NCI-H2107 treated with DMSO at 0.1 percent for 48 hours (cell line): ENCODE measurements at regions not wholly inside any gene's neighbourhood (a gene's known extent, or its start where the extent isn't known, plus 50 kb on each side); places are given as distances from the start of the nearest gene placed in this dataset.

ENCODE experiments used
- DNase-seq: peaks from one replicate; lab custom pipeline; 2025; ENCODE audit not compliant: unreplicated experiment; lab: John Stamatoyannopoulos, UW

DNA sequence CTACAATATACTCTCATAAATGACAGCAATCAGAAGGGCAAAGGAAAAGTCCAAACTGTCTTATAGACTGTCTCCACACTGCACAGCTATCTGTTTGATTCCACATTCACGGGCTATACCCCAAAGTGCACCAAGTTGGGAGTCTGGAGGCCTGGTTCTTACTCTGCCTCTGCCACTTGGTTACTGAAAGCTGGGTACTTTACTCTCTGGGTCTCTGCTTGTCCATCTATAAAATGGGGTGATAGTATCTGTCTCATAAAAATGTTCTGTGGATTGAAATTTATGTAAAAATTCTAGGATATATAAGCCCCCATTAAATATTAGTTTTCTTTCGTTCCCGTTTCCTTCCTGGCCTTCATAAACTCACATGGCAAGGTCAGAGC, 86.5 kb downstream of the CD164 start:
- no peak for DNase-seq

DNA sequence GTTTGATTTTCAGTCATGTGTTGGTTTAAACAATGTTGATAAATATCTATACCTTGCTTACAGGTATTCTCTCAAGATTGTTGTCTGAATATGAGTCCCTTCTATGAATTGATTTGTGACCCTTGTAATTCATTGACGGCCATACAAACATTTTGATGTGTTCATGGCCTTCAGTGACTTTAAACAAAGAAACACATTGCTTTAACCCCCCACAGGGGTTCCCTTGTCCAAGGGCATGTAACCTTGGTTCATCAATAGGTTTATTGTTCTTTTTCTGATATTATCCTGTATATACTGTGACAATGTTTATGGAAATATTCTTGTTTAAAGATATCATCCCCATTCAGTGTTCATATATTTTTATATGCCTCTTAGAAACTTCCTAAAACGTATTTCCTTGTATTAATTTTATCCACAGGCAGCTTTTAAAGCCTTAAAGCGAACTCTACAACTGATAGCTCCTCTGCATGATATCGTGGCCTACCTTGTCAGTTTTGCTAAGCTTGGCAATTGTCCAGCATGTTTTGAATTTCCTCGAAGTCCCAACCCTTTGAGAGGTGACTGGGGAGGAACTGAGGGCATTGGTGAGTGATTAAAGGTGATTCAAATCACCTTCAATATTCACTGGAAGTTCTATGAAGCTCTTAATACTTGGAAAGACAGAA, 87.0 kb downstream of the CD164 start:
- DNase-seq: no peak

DNA sequence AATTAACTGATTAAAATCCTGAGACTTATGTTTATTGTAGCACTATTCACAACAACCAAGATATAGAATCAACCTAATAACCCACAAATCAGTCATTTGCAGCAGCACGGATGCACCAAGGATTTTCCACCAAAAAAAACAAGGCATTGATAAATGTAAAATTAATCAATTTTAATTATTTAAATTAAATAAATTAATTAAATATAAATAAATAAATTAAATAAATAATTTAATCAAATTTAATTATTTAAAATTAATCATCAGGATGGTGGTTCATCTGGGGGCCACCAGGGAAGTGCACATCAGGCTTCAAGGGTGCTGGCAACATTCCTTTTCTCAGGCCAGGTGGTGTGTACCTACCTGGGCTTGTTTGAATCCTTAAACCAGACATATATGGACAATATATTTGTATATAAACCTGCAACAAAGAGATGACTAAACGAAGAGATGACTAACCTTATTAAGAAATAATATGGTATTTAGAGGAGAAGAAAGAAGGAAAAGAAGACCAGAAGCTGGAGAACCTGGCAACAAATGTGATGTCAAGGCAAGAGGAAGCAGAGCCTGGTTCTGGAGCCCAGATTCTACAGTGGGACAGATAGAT, 89.2 kb downstream of the CD164 start:
- DNase-seq: no peak

DNA sequence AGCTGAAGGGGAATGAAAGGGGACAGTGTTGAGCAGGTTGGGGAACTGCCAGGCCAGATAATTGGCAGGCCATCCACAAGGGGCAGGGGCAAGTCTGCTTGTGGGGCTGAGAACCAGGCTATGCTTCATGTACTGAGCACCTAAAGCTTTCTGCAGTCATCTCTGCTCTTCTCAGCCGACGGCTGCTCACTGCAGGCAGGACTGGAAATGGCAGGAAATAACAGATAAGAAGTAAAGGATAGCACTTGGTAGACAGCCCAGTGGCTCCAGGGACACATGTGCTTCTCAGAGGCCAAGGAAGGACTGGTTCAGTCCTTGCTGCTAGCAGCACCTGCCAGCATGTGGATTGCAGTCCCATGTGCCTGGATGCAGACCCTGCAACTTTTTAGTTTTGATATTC, 89.8 kb downstream of the CD164 start:
- DNase-seq: no peak

DNA sequence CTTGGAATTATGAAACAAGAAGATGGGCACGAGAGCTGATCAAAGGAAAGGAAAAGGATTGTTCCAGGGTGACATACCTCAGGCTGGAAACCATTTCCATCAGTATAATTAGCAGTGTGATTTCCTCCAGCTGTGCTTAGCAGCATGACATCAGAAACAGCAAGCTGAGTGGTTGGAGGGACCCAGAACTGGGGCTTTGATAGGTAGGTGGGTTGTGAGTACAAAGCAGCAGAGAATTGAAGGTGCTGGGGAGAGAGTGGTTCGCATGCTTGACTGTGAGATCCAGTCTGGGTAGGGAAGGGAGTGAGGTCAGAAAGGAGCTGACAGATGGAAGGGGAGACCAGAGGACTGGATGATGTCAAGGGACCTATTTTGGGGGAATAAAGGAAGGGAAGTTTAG, 90.4 kb downstream of the CD164 start:
- no peak for DNase-seq

DNA sequence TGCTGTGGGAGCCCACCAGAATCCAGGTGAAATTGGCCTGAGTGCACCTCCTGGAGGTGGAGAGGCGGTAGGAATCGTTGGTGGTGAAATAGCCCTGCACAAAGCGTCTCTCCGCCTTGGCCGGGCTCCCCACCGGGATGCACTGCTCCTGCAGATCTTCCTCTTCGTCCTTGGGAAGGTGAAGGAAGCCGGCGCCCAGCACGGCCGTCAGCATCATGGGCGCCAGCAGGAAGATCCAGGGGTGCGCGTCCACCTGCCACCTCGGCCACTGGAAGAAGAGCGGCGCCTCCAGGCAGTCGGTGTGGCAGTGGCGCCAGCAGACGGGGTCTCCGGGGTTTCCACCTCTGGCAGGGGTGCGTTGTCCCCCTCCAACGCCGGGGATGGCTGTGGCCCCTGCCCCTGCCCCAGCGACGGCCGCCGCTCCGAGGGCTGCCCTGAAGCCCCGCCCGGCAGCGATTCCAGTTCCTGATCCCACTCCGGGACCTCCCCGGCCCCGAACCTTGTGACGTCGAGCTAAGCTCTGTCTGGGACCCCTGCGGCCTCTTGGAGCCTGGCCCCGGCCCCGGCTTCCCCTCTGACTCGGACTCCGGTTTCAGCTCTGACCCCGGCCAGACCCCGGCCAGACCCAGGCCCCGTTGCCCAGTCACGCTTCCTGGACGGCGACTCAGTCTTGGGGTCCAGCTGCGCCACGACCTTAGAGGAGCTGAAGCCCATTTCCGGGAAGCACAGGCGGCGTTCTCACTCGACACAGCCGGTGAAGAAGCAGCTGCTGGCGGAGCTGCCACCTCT, 91.9 kb downstream of the CD164 start:
- DNase-seq: no peak

DNA sequence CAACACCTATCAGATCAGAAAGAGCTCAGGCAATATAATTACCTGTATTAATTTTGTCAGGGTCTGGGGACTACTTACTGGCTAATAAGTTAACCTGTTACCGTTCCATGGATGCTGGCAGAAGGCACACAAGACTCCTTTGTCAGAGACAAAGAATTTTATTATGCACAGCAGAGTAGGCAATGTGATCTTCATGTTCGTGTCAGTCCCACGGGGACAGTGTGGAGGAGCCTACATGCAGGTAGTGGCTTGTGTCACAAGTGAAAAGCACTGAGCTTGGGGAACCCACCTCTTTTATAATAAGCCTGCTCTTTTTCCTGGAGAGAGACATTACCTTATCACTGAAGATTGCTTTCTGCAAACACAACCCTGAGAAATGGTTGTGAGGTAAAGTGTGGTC, 96.9 kb downstream of the CD164 start:
- DNase-seq: no peak

DNA sequence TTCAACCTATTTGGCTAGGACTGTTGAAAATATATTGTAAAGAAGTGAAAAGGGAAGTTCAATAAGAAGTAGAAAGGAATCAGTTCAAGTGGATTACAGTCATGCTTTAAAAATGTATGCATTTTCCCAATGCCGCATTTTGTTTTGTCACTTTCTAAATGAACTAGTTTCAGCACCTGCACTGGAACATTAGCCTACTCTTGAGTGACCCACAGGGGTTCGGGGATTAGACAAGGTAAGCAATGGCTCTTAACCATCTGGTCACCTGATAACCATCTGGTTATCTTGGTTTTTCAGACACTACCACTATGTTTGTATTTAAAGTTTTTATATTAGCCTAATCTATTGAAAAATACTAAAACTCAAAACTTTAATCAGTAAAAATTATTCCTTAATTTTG, 97.6 kb downstream of the CD164 start:
- DNase-seq: no peak

DNA sequence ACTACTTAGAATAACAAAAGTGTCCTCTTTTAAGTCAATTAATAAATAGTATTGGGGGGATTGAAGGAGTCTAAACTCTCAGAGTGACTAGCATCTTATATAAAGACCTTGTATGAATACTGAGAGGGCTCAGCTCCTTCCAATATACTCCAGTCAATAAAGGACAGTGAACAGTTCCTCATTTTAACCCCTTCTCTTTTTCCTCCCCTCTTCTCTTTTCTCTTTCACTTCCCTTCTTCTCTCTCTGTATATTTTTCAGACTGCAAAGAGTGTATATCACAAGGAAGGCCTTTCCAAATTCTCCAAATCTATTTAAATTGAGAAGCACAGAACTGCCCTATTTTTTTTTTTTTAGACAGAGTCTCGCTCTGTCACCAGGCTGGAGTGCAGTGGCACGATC, 99.5 kb downstream of the CD164 start:
- DNase-seq: no peak

DNA sequence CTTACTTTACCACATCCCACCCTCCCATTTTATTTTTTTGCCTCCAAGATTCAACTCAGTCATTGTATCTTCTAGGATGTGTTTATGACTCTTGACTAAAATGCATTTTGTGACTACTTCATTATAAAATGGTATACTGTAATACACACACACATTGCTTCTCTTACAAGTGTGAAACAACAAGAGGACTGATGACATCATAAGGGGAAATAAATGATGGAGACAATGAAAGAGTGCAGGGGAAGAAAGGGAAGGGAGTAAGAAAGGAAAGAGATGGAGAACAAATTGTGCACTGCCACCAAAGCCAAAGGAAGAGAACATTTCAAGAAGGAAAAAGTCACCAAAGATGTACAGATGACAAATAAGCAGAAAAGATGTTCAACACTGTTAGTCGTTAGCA, 102.6 kb downstream of the CD164 start:
- no peak for DNase-seq

DNA sequence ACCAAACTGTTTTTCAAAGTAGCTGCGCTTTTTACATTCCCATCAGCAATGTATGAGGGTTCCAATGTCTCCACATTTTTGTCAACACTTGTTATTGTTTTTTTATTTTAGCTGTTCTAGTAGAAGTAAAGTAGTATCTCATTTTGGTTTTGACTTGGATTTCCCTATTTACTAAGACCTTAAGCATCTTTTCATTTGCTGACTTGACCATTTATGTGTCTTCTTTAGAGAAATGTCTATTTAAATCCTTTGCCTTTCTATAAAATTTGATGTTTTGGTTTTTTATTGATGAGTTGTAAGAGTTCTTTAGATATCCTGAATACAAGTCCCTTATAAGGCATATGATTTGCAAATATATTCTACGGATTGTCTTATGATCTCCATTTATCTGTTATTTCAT, 110.6 kb downstream of the CD164 start:
- no peak for DNase-seq

DNA sequence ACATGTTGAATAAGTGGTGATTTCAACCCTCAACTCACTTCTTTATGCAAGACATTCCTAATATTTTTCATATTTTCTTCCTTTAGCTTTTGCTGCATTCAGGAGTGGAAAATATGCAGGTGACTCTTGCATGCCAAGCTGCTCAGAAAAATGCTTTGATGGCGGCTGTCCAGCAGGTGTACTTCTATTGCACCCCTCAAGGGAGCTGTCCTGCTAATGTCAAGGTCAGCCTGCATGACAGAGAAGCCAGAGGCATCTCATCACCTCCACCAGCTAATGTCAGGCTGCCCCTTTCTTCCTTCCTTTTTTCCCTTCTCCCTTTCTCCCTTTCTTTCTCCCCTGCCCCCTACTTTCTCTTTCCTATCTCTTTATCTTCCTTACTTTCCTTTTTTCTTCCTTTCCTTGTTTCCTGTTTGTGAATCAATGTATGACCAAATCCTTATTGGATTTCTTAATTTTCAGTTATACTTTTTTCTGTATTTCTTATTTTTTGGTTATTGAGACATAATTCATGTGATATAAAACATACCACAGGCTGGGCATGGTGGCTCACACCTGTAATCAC, 112.2 kb downstream of the CD164 start:
- no peak for DNase-seq

DNA sequence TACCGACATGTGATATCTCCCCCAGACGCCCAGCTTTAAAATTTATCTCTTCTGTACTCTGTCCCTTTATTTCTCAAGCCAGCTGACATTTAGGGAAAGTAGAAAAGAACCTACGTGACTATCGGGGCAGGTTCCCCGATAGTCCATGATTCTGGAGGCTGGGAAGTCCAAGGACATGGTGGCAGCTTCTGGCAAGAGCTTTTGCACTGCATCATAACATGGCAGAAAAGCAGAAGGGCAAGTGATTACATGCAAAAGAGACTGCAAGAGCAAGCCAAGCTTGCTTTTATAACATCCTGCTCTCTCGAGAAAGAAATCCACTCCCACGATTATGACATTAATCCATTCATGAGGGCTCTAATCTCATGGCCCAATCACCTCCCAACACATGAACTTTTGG, 113.2 kb downstream of the CD164 start:
- DNase-seq: no peak

DNA sequence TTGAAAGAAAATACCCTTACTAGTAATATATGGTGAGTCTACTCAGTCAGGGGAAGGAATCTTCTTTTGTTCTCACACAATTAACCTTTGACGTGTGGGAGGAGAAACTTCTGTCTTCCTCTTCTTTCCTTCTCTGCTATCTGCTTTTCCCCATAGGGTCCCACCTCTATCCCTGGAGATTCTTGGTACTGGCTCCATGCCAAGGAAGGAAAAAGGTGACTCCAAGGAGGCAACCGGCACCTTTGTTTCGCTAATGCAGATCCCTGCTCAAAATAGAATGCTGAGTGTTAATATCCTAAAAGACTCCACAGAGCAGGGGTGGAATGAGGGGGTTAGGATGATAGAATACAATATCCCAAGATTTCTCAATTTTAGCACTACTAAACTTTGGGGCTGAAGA, 116.7 kb downstream of the CD164 start:
- DNase-seq: no peak

DNA sequence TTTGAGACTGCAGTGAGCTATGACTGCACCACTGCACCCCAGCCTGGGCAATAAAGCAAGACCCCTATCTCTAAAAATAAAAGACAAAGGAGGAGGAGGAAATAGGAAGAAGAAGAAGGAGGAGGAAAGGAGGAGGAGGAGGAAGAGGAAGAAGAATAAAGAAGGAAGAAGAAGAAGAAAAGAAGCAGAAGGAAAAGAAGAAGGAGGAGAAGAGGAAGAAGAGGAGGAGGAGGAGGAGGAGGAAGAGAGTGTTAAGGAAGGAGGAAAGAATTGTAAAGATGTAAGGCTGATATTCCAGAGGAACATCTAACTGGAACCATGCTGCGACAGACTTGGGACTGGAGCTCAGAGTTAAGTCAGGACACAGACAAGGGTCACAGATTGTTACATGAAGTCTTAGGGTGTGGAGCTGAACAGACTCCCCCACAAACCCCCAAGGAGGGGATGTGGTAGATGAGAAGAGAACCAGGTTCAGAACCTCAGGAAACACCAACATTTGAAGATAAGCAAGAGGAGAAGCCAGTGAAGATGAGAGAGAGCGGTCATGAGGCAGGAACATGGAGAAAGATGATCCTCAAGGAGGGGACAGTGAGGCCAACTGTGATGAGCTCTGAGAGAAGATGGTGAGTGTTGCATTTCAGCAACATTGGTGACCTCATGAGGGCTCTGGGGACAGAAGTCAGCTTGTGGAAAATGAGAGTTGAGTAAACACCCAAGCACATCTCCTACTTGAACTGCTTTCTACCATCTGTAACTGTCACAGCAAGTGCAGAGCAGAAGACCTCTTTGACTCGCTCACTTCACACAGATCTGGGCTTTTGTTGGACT, 118.2 kb downstream of the CD164 start:
- no peak for DNase-seq

DNA sequence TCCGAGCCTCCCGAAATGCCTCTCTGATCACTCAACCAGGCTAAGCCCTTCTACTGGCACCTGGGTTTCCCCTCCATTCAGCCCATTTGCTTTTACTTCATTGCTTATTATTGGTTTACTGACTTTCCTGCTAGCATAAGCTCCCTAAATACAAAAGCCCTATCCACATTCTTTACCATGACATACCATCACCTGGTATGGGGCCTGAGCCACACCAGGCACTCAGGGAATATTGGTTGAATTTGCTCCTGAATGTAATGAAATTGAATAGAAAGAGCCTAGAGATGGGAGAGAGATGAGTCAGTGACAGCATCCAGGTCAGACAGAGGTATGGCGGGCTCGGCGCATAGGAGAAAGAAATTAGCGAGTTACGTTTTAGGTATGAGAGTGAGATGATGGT, 120.0 kb downstream of the CD164 start:
- DNase-seq: no peak

DNA sequence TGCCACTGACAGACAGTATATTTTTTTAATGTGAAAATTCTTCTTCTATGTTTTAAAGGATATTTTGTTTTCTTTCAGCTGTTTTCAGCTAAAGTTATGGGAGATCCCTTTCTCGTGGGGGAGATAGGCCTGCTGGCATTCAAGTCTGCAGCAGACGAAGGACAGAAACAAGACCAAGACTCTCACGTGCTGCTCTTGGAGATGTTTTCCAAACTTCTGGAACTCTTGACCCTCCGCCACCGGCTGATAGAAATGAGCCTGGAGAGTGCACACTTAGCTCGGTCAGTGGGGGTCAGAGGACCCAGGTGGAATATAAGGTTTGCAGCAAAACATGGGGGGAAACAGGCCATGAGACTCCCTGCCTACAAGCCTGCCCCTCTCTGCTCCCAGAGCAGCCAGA, 120.5 kb downstream of the CD164 start:
- DNase-seq: no peak

DNA sequence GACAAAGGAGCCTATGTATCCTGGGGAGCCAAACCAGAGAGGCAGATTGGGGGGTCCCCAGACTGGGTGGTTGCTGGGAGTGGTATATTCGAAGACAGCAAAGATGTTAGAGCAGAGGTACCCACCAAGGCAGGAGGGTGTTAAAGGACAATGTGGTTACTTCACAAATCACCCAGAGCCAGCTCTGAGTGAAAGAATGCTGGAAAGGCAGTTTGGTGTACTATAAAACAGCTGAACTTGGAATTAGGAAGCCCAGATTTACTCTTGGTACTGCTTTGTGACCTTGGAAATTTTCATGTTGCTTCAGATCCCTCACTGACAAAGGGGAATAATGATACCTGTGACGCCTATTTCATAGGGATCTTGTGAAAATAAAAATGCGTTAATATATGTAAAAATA, 121.6 kb downstream of the CD164 start:
- no peak for DNase-seq

DNA sequence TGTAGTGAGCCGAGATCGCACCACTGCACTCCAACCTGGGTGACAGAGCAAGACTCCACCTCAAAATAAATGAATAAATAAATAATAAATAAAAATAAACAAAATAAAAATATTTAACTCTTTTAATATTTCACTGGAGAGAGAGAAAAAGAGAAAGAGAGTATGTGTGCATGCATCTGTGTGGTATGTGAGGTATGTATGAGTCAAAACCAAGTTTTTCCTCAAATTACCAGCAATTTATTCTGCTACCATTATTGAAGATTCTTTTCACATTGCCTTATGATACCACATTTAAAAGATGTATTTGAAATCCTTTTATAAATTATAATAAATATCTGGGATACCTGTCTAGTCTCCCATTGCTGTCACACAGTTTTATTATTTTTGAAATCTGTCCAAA, 122.1 kb downstream of the CD164 start:
- no peak for DNase-seq

DNA sequence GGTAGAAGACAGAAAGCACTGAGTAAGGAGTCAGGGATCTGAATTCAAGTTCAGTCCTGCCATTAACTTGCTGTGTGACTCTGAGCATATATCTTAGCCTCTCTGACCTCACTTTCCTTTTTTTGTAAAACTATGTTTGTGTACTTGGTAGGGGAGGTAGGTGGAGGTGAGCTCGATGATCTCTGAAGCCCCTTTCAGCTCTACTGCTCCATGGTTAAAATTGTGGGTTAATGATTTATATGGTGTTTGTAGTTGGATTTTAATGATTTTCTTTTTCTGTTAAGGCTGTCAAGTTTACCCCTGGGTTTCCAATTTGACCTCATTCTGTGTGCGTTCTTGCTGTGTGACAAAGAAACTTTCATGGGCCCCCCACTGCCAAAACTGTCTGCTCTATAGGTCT, 124.1 kb downstream of the CD164 start:
- no peak for DNase-seq

DNA sequence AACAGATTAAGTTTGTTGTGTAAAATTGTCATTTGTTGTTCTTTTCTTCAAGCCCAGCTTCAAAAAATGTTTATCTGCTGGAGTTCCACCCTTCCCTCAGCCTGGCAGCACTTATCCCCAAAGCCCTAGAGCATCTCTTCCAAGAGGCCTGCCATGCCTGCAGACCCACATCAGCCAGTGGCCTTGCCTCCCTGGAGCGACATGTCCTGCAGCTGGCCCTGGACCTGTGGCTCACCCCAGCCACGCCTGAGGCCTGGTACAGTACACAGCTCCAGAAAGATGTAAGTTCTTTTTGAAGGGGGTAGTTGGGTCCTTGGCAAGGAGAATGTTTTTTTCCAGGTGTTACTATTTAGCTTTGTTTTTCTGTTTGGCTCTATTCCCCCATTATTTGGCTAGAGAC, 124.8 kb downstream of the CD164 start:
- DNase-seq: no peak
